SKM-1 (cell line): ENCODE measurements at regions not wholly inside any gene's neighbourhood (a gene's known extent, or its start where the extent isn't known, plus 50 kb on each side); places are given as distances from the start of the nearest gene placed in this dataset.
"Not testable (repeated sequence)": the region's sequence is repeated elsewhere in the genome, so short reads cannot be mapped to it uniquely, and the experiment has no call there.

Source experiments
- DNase-seq: peaks from one replicate; lab custom pipeline; 2025; ENCODE audit not compliant: unreplicated experiment; lab: John Stamatoyannopoulos, UW

DNA sequence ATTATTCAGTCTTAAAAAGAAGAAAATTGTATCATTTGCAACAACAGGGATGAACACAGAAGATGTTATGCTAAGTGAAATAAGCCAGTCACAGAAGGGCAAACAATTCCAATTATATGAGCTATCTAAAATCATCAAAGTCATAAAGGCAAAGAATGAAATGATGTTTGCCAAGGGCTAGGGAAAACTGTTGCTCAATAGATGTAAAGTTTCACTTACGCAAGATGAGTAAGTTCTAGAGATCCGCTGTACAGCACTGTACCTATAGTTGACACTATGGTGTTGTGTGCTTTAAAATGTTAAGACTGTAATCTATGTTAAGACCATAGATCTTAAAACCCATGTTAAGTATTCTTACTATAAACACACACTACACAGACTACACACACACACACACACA, 904.6 kb upstream of the LRRN3 start:
- no peak for DNase-seq

DNA sequence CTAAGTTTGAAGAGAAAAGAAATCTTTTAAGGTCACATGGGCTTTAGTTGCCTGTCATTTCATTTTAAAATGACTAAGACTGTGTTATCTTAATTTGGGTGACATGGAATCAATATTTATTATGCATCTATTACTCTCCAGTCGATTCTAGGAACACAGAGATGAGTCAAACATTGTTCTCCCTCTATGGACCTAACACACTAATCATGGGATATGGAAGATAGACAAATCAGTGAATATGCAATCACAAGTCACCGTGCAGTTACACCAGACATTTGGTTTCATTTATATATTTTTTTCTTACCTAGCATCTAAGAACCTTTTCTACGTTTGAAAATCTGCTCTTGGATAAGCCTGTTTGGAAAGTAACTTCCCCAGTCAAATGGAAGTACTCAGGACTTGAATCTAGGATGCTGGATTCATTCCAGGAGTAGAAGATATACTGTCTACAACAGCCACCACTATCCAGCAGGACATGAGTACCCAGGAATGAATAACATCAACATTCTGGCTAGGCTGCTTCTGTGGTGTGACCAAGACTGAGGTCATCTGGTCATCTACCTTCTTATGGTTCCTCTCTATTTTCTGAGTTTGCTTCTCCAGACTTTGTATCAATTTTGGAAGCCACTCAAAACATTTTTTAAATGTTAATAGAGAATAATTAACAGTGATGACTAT, 902.9 kb upstream of the LRRN3 start:
- DNase-seq = no peak

DNA sequence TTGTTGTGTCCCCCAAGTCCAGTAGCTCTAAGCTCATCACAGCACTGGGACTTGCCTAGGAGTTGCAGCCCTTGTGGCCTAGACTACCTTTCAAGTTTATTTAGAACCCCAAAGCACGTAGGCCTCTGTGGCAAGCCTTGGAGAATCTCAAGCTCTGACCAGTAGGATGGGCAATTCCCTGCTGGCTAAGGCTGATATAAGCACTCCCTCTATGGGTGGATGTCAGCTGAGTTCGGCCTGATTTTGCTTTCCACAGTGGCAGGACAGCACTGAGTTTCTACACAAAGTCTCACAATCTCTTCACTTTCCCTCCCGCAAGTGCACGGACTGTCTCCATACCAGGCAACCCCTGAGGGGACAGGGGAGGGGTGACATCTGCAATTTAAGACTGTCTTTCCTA, 886.4 kb upstream of the LRRN3 start:
- DNase-seq = no peak

DNA sequence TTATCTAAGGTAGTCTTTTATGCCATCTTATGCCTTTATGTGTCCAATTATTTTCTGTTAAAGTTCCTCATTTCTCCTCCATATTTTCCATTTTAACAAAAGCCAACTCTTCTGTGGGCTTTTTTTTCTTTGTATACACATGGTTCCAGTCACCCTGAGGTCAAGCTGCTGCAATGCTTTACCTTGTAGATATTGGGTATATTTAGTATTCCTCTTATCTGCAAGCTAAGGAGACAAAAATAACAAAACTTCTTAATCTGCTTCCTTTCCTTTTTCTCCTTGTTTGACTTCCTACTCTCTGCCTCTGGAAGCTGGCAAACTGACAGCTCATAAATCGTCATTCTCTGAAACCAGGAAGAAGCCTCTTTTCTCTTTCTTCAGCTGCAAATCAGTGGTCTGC, 885.0 kb upstream of the LRRN3 start:
- no peak for DNase-seq

DNA sequence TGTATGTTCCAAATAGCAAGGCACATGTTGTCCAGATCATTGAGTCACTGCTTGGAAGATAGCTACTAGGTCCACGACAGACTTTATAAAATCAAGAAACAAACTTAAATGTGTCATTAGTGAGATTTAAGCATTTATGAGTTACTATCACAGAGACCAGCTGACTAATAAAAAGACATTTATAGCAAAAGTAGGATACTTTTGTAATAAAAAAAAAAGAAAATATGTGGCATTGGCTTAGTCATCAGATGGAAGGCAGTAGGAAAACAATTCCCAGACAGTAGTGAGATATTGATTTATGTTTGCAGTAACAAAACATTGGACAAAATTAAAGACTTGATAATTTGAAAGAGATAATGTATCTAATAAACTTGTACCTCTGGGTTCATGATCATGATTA, 881.0 kb upstream of the LRRN3 start:
- no peak for DNase-seq

DNA sequence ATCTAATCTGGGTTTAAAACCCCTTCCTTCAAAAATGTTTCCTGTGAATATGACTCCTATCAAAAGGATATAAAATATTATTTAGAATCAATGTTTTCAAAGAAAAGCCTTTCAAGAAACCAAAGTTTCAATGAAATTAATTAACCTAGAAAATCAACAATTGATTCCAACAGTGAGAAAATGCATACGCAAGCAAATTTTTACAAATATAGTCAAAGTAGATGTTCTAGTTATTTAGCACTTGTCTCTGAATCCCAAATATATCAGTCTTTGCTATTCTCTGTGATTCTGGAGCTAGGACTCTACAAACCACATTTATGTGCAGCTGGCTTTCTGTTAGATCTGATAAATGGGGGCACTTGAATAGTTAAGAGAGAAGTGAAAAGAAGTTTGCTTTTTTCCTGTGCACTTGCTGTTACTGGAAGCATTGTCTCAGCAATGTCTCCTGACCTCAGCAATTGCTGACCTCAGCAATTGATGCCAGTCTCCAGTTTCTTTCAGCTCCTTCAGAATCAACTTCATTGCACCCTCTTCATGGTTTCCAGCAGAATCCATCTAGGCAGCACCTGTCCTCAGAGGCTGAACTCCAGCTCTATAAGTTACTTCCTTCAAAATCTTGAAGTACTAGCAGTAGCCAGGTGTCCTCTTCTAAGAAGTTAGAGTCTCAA, 879.9 kb upstream of the LRRN3 start:
- no peak for DNase-seq

DNA sequence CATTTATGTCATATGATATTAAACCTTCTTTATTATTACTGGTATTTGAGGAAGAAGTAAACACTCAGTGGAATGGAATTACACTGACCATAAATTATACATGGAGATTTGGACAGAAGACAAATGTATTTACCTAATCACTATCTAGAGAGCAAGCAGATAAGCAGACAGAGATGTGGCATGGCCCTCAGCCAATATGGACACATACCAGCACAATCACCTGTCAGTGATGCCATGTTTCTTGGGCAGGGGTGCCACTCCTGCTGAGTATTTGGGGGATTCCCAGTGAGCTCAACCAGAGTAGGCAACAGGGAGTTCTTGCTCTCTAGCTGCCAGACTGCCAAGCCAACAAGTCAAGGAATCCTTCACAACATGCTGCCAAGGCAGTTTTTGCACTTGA, 866.3 kb upstream of the LRRN3 start:
- no peak for DNase-seq

DNA sequence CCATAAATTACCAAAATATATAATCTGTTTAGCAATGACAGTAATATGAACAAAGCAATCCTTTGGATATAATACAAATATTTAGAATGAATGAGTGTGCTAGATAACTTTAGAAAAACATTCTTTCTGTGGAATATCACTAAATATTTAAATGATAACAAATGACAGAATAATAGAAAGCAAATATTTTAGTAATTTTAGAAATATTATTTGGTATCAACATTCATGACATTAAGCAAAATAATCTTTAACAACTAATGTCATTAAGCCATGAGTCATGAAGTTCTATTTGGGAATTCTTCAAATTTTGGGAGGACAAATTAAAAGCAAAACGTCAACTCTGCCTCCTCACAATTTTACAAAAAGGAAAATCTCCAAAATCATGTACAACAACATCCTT, 844.8 kb upstream of the LRRN3 start:
- DNase-seq = no peak

DNA sequence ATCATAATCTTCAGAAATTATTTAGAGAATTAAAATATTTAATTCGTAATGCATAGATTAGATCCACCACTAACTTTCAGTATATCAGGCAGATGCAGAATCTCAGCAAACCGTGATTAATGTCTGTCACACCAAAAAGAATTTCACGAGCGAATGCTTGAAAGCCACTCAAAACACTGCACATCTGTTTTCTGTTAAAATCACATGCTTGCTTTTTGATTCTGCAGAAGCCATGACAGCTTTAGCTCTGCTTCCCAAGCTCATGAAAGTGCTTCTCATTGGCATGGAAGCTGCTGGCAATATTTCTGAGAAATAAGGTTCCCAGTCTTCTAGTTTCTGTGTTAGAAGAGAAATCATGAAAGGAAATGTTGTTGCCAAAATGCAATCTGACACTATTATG, 837.8 kb upstream of the LRRN3 start:
- DNase-seq = no peak

DNA sequence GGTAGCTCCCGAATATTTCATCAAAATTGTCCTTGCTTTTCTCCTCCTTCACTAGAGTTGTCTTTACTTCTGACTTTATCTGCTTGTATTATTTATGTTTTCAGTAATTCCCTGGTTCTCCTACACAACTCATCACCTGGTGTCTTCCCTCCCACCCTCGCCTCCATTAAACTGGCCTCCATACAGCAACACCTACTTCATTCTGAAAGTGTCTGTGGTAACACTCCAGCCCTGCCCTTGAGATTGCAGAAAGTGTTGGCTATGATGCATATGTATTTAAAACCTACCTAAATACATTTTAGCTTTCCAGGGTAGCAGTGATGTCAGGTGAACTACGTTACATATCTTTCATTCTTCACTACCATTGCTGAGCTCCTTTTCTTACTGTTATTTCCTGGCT, 833.3 kb upstream of the LRRN3 start:
- DNase-seq = no peak

DNA sequence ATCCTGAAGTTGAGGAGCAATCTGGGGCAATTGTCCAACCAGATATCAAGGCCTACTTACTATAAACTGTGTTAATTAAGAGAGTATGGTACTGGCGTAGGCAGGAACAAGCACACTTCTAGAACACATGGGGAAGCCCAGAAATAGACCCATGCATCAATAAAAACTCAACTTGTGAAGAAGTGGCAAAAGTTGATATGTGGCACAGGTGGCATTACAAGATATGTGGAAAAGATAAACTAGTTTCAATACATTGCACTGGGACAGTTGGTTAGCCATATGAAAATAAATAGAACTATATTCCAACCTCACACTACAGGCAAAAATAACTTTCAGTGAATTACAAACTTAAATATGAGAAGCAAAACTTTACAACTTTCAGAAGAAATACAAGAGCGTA, 828.7 kb upstream of the LRRN3 start:
- DNase-seq = no peak

DNA sequence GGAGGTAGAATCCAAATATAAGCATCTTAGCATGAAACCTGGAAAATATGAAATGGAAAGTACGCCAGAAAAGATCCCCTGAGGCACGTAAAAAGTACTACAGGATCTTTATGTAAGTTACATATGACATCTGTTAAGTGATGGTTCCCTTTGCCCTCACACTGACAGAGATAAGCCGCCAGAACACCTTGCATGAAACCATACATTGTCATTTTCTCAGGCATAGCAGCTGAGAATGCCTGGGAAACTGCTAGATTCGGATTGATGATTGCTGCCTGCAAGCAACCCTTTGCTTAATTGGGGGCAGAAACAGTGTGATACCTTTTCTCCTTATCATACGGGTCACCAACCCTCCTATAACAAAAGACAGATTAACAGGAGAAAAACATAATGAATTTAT, 826.6 kb upstream of the LRRN3 start:
- no peak for DNase-seq

DNA sequence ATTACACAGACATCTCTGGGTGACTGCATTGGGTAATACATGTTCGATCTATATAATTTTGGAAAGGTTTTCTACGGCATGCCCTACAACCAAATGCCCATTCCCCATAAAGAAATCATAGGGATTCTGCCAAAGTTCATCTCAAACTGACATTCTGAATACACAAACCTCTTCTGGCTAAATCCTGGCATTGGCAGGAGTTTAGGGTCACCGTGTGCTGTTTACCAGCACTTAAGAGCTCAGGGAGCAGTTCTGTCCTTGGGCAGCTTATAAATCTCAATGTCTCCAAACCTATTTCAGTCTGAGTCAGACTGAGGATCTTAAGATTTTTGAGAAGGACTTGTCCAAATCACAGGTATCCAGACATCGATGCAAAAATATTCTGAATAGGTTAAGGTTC, 809.6 kb upstream of the LRRN3 start:
- DNase-seq = no peak

DNA sequence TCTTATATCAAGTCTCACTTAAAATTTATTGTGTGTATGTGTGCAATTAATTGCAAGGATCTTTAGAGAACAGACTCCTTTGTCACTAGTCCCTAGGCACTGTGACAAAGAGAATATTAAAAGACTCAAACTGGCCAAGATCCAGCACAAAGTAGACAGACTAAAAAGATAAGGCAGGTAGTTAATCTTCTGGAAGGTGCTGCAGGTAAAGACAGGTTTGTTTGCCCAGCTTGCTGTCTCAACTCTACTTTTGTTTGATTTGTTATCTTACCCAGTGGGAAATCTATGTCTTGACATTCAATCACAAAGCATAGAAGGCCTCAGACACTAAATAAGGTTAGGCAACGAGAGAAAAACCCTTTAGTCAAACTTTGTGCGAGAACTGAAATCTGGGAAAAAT, 807.9 kb upstream of the LRRN3 start:
- DNase-seq = no peak

DNA sequence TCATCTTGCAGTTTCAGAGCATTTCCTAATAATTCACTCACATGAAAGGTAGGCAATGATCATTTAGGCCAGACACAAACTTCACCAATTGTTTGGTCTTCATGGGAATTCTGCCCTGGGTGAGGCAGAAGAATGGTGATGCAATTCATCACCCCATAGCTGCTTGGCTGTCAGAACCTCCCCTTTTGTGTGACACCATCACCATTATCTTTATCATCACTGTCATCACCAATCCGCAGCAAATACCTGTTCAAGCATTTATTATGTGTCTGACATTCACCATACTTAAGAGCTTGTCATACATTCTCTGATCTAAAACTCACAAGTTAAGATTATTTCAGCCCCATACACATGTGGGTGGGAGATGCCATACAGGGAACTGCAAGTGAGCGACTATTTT, 799.5 kb upstream of the LRRN3 start:
- no peak for DNase-seq

DNA sequence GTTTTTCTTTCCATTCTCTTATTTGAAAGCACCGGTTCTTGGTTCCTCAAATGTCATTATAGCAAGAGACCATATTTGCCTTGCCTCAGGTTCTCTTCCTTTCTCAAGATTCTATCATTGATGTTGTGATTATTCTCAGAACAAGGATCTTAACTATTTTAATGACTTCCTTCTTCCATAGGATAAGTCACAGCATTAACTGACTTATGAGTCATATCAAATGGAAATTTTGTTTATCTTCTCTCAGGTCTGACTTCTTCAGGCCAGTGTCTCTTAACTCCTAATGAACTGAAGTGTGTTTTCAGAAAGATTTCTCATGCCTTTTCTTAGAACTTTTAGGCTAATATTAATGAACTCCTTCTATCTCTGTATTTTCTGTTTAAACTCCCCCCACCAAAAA, 794.6 kb upstream of the LRRN3 start:
- no peak for DNase-seq

DNA sequence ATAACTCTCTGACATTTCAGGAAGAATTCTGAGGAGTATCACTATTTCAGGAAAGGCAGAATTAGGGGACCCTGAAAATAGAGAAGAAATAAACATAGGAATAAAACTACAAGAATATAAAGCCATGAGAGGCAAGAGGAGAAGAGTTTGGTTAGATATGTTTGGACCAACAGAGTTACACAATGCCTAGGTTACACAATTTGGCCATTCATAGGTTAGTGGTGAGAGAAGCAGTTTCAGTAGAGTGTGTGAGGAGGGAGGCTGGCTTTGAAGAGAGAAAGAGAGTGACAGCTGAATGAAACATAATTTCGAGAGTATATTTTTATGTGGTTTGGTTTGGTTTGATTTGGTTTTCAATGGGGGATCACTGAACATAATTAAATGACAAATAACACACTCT, 783.2 kb upstream of the LRRN3 start:
- DNase-seq = no peak

DNA sequence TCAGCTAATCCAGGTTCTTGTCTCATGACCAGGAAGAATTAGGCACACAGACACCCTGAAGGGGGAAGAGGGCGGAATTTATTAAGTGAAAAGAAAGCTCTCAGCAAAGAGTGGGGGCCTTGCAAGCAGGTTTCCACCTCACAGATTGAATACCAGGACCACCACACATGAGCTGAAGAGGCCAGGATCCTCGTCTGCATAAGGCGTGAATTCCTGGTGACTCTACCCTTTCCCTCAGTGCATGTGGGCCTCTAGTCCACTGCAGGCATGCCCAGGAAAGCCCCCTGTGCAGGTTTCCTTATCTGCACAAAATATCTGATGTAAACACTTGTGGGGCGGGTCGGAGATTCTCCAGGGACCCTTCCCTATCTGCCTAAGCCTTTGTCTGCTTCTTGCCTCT, 782.1 kb upstream of the LRRN3 start:
- DNase-seq = no peak

DNA sequence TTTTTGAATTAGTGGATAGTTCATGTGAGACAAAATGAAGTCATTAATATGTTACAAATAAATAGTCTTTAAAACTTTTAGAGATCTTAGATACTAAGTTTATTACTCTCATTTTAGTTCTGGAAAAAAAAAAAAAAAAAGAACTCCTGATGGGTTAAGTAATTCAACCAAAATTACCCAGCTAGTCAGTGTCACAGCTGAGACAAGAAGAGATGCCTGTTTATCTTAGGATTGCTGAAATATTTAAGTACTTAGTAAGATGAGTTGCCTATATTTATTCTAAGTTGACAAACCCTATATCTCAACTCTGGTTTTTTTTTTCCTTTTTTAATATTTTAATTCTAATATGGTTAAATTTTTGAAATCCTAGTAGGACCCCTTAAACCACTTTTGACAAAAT, 781.0 kb upstream of the LRRN3 start:
- DNase-seq = no peak

DNA sequence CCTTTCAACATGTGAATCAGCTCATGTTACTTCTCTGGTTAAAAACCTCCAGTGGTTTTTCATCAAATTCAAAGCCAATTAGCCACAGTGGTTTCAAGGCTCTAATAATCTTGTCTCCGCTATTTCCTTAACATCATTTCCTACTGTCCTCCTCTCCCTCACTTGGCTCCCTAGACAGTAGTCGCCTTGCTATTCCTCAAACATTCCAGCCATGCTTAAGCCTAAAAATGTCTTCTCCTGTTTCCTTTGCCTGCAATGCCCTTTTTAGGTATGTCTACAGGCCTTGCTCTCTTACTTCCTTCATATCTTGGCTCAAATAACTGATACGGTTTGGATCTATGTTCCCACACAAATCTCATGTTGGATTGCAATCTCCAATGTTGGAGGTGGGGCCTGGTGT, 779.4 kb upstream of the LRRN3 start:
- no peak for DNase-seq

DNA sequence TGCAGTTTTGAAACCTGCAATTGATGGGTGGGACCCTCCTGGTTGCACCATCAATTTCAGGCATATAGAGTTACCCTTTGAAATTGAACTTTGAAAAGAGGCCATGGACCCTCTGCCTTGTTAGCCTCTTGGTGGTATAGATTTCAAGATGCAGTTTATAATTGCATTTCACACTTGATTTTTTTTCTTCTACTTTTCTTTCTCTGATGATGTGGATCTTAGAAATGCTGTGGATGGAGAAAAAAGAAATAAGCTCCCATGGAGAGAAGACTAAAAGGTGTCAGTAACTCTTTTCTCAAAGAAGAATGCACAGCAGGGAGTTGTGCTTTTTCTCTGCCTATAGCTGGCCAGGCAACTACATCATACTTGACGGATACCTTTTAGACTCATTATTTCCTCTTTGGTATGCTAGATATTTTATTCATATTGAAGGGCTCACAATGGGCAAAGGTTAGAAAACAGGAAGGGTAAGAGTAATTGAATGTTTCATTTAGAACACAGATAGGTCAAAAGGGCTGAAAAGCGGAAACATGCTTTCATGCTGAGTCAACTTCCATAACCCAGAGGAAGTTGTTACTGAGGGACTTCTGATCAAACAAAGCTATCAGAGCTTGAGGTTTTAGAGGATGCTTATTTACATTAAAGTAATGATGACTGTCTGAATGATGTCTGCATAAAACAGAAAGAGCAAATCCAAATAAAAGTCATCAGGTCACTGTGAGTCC, 773.2 kb upstream of the LRRN3 start:
- DNase-seq = no peak

DNA sequence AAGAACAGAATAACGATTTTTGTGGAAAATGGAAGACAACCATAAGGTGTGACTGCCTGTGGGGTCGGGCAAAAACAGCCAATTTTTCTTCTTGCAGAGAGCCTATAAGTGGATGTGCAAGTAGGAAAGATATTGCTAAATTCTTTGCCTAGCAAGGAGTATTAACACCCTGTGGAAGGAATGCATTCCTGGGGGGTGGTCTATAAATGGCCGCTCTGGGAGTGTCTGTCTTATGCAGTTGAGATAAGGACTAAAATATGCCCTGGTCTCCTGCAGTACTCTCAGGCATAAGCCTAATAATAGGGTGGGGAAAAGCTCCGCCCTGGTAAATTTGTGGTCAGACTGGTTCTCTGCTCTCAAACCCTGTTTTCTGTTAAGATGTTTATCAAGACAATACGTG, 770.6 kb upstream of the LRRN3 start:
- DNase-seq = not testable (repeated sequence)

DNA sequence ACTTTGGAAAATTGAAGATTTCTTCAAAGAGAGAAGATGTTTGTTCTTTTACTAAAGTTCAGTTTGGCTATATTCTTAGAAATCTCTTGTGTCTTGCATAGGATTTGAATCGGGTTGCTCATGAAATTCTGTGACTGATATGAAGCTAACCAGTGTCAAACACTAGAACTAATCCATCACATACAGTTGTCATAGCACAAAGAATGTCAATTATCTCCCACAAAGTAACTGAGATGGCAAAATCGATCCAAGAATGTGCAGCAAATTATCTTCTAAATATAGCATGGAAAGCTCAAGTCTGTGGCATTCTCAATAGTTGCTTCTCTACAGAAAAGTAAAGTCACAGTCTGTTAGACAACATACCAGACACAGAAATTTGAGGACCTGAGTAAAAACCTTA, 768.1 kb upstream of the LRRN3 start:
- no peak for DNase-seq
